ENCODE measurements at regions not wholly inside any gene's neighbourhood (a gene's known extent, or its start where the extent isn't known, plus 50 kb on each side); places are given as distances from the start of the nearest gene placed in this dataset.
A peak's percentile ranks its signal among the peaks of the same experiment; 100 is the strongest.

DNA sequence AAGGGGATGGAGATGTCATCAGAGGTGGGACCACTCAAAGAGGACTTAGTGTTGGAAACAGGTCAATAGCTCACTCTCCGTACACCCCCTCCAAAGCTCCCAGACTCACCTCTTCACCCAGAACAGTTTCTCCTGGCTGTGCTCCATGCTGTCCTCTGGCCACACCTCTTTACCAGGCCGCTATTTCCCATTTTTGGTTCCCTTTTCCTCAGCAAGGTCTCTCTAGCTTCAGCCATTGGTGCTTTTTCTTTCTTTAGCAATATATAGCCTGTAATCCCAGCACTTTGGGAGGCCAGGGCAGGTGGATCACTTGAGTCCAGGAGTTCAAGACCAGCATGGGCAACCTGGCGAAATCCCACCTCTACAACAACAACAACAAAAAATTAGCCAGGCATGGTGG is 123.6 kb upstream of the SMAD3 start:
- H3K27me3 ChIP-seq (ENCODE audit: insufficient read depth, low read length), result no peaks in the 10 kb centered on the region; the same call in 1 of the 2 replicates
- no peak overlapping the region for H3K4me3 ChIP-seq (ENCODE audit: low read depth, low read length, poor library complexity, severe bottlenecking)
- H2AFZ ChIP-seq (ENCODE audit: low read length), result no peak overlapping the region
- H3K9me2 ChIP-seq (ENCODE audit: low read depth, low read length), result no peaks in the 10 kb centered on the region
- H3K4me1 ChIP-seq (ENCODE audit: insufficient read depth, low read length, severe bottlenecking), result peaks cover 15% of the 10 kb centered on the region
- H3K9ac ChIP-seq (ENCODE audit: low read length), result no peak overlapping the region
- no peaks in the 10 kb centered on the region for H3K36me3 ChIP-seq (ENCODE audit: insufficient read depth, low read length)
- H3K27ac ChIP-seq (ENCODE audit: low read depth, low read length, poor library complexity, severe bottlenecking), result no peak overlapping the region
- H3F3A ChIP-seq (ENCODE audit: insufficient read depth, low read length), result no peaks in the 10 kb centered on the region
- no peak overlapping the region for H3K4me2 ChIP-seq (ENCODE audit: low read length)
- H4K20me1 ChIP-seq (ENCODE audit: insufficient read depth, low read length), result no peaks in the 10 kb centered on the region
- peaks cover 3% of the 10 kb centered on the region; the same call in 1 of the 2 replicates for H3K9me3 ChIP-seq (ENCODE audit: low read length)
- H3K79me2 ChIP-seq (ENCODE audit: insufficient read depth, low read length), result no peaks in the 10 kb centered on the region
- no peak for TF ChIP-seq CTCF (IDR thresholded peaks at IDR 0.05; ENCODE audit: low read length)
- TF ChIP-seq EZH2 (IDR thresholded peaks at IDR 0.05; ENCODE audit: borderline replicate concordance, low read length), result no peak

GRCh38 chr15:66942649-66943390 is 122.6 kb upstream of the SMAD3 start:
- H3K9ac ChIP-seq (ENCODE audit: low read length), result no peak overlapping the region
- H3K9me2 ChIP-seq (ENCODE audit: low read depth, low read length), result no peaks in the 10 kb centered on the region
- no peak overlapping the region for H3K4me3 ChIP-seq (ENCODE audit: low read depth, low read length, poor library complexity, severe bottlenecking)
- H3K36me3 ChIP-seq (ENCODE audit: insufficient read depth, low read length), result no peaks in the 10 kb centered on the region
- no peaks in the 10 kb centered on the region; the same call in 1 of the 2 replicates for H3K27me3 ChIP-seq (ENCODE audit: insufficient read depth, low read length)
- no peaks in the 10 kb centered on the region for H3F3A ChIP-seq (ENCODE audit: insufficient read depth, low read length)
- no peaks in the 10 kb centered on the region for H3K79me2 ChIP-seq (ENCODE audit: insufficient read depth, low read length)
- TF ChIP-seq EZH2 (IDR thresholded peaks at IDR 0.05; ENCODE audit: borderline replicate concordance, low read length), result no peak
- no peak for TF ChIP-seq CTCF (IDR thresholded peaks at IDR 0.05; ENCODE audit: low read length)
- H2AFZ ChIP-seq (ENCODE audit: low read length), result no peak overlapping the region
- no peak overlapping the region for H3K27ac ChIP-seq (ENCODE audit: low read depth, low read length, poor library complexity, severe bottlenecking)
- peaks cover 15% of the 10 kb centered on the region for H3K4me1 ChIP-seq (ENCODE audit: insufficient read depth, low read length, severe bottlenecking)
- no peaks in the 10 kb centered on the region for H4K20me1 ChIP-seq (ENCODE audit: insufficient read depth, low read length)
- no peak overlapping the region for H3K4me2 ChIP-seq (ENCODE audit: low read length)
- no peaks in the 10 kb centered on the region for H3K9me3 ChIP-seq (ENCODE audit: low read length)

DNA sequence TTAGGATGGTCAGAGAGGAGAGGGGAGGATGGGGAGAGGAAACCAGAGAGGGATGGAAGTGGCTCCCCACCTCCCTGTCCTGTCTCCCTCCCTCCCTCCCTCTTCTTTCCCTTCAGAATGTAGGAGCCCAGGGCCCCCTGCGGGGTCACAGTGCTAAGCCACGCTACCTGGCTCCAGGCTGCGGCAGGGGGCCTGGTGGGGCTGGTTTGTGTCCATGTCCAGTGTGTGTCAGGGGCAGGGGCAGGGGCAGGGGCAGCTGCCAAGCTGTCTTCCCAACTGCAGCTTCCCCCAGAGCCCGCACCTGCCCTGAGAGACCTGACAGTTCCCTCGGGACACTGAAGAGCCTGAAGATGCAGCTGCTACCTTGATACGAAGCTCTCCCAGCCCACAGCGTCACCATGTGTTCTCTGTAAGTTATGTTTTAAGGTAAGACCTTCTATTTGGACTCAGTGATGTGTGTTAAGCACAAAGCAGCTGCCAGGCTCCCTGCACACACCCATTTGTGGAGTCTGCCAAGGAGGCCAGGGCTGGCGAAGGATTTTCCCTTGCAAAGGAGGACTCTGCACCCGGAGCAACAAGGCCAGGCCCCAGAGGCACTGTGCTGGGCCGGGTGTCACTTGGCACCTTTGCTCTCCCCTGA is 121.8 kb upstream of the SMAD3 start:
- no peak for TF ChIP-seq EZH2 (IDR thresholded peaks at IDR 0.05; ENCODE audit: borderline replicate concordance, low read length)
- TF ChIP-seq CTCF (IDR thresholded peaks at IDR 0.05; ENCODE audit: low read length), result peak; percentile 52
- no peak overlapping the region for H3K4me2 ChIP-seq (ENCODE audit: low read length)
- no peaks in the 10 kb centered on the region for H4K20me1 ChIP-seq (ENCODE audit: insufficient read depth, low read length)
- no peaks in the 10 kb centered on the region; the same call in 1 of the 2 replicates for H3K27me3 ChIP-seq (ENCODE audit: insufficient read depth, low read length)
- no peak overlapping the region for H3K4me3 ChIP-seq (ENCODE audit: low read depth, low read length, poor library complexity, severe bottlenecking)
- H2AFZ ChIP-seq (ENCODE audit: low read length), result no peak overlapping the region
- no peaks in the 10 kb centered on the region for H3K36me3 ChIP-seq (ENCODE audit: insufficient read depth, low read length)
- no peak overlapping the region for H3K9ac ChIP-seq (ENCODE audit: low read length)
- H3K27ac ChIP-seq (ENCODE audit: low read depth, low read length, poor library complexity, severe bottlenecking), result no peak overlapping the region
- H3K9me2 ChIP-seq (ENCODE audit: low read depth, low read length), result no peaks in the 10 kb centered on the region
- H3K9me3 ChIP-seq (ENCODE audit: low read length), result no peaks in the 10 kb centered on the region
- H3F3A ChIP-seq (ENCODE audit: insufficient read depth, low read length), result no peaks in the 10 kb centered on the region
- no peaks in the 10 kb centered on the region for H3K79me2 ChIP-seq (ENCODE audit: insufficient read depth, low read length)
- peaks cover 15% of the 10 kb centered on the region for H3K4me1 ChIP-seq (ENCODE audit: insufficient read depth, low read length, severe bottlenecking)
